ENCODE measurements at regions not wholly inside any gene's neighbourhood (a gene's known extent, or its start where the extent isn't known, plus 50 kb on each side); places are given as distances from the start of the nearest gene placed in this dataset.

GRCh38 chr10:88023676-88024075 lies 160.3 kb downstream of the PTEN start:
- H3K4me3 ChIP-seq: no peak overlapping the region
- H3K27ac ChIP-seq: no peak overlapping the region

DNA sequence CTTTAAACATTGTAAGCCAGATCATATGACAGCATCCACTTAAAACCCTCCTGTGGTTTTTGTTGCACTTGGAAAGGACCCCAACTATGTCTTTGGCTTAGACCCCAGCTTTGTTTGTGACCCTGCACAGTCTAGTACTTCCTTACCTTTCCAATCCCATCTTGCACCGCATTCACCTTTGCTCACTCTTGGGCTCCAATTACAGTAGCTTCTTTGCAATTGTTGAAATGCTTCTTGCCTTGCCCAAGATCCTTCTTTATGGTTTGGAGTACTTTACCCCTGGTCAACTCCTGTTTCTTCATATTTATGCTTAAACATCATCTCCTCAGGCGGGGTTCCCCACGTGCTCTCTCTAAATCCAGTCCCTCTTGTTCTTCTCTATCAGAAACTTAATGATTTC lies 162.6 kb downstream of the PTEN start:
- no peak overlapping the region for H3K4me3 ChIP-seq
- no peak overlapping the region for H3K27ac ChIP-seq

DNA sequence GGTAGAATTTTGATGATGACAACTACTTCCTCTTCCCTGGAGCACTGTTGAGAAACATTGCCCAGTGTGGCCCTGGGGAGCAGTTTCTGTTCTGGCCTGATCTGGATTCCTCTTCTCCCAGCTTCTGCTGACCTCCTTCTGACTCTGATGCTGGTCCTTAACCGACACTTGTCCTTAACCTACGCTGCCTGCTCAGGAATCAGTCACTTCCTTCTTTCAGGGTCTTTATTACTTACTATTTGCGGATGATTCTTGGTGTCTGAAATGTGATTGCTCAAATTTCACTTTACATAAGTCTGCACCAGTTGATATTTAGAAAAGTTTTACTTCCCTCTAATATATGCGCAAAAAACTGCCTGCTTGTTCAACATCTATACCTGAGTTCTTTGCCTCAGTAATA lies 164.1 kb downstream of the PTEN start:
- Histone ChIP-seq H3K27ac (peak overlapping the region in 1 of 21 experiments; percentile 37), H3K4me3 (no peak overlapping the region)

- H3K27ac ChIP-seq: peak overlapping the region in 1 of 21 experiments; percentile 37
- H3K4me3 ChIP-seq: no peak overlapping the region
Measured at GRCh38 chr10:88028072-88028471, 164.6 kb downstream of the PTEN start.

DNA sequence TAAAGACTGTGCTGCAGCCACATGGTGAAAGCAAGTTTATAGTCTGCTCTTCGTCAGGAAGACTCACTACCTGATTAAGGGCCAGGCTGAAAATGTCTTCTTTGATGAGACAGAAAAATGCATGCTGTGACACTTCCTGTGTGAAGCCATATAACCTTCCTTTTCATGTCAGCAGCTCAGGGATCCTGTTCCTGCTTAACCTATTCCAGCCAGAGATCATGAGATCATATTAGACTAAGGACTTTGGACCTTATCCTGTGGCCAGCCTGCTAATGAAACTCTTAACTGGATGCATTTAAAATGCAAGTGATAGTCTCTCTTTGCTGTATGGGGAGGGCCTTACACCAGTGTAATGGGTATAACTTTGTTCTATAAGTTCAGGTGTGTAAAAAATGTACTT lies 165.2 kb downstream of the PTEN start:
- H3K4me3 ChIP-seq: no peak overlapping the region
- H3K27ac ChIP-seq: peak overlapping the region in 1 of 21 experiments; percentile 10

- peak overlapping the region in 1 of 21 experiments; percentile 7 for H3K27ac ChIP-seq
- H3K4me3 ChIP-seq: no peak overlapping the region
Measured at GRCh38 chr10:88032566-88032965, 169.1 kb downstream of the PTEN start.

DNA sequence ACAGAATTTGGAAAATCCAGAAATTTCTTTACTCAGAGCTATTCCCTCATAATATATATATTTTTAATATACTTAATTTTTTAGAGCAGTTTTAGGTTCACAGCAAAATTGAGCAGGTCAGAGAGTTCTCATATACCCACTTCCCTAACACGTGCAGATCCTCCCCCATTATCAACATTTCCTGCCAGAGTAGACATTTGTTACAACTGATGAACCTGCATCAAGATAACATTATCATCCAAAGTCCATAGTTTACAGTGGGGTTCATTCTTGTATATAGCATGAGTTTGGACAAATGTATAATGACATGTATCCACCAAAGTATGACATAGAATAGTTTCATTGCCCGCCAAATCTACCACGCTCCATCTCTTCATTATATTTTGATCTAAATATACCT lies 170.0 kb downstream of the PTEN start:
- no peak overlapping the region for H3K4me3 ChIP-seq
- H3K27ac ChIP-seq: peak overlapping the region in 1 of 21 experiments; percentile 7

GRCh38 chr10:88033793-88034192 lies 170.4 kb downstream of the PTEN start:
- Histone ChIP-seq H3K27ac (no peak overlapping the region), H3K4me3 (no peak overlapping the region)

DNA sequence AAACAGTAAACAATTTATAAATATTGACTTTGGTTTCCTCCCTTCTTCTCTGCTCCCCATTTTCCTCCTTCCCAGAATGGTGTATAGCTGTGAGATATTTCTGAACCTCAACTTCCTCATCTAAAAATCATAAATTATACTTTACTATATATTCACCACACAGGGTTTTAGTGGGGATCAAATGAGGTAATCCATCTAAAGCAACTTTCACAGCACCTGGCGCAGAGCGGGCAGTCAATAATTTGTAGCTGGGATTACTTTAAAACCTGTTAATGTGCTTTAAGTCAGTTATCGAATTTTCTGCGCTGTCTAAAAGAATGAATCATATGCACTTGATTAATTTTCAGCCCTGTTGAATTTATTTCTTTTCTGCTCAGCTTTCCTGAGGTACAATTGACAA lies 172.7 kb downstream of the PTEN start:
- no peak overlapping the region for H3K27ac ChIP-seq

DNA sequence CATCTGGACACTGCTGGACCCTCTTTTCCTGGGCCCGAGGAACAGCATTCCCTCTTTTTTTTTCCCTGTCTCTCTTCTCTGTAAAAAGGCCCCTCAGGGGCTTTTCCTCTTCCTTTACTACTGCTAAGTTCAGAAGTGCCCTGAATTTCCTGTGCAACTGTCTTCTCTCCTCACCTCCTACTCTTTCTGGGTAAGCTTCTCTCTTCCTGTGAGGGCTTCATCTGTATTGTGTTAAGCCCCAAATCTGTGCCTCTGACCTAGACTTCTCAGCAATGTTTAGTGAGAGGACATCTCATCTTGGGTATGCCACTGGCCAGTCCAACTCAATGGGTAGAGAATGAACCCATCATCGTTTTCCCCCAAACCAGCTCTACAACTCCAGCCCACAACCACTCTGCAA lies 174.2 kb downstream of the PTEN start:
- H3K27ac ChIP-seq: no peak overlapping the region
- H3K4me3 ChIP-seq: no peak overlapping the region

More for the DNA sequence above, 172.7 kb downstream of the PTEN start:
- no peak overlapping the region for H3K4me3 ChIP-seq

DNA sequence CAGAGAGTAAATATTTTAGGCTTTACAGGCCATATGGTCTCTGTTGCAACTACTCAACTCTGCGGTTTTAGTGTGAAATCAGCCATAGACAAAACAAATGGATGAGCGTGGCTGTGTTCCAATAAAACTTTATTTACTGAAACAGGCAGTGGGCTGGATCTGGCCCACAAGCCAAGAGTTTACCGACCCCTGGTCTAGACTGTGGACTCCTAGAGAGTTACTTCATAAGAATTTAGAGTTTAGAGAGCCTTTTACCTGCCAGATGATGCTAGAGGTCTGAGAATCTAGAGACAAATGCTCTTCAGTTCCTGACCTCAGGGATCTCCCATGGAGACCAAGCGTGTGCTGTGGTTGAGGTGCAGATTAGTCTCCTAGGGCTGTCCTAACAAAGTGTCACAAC lies 174.8 kb downstream of the PTEN start:
- H3K27ac ChIP-seq: no peak overlapping the region
- no peak overlapping the region for H3K4me3 ChIP-seq

DNA sequence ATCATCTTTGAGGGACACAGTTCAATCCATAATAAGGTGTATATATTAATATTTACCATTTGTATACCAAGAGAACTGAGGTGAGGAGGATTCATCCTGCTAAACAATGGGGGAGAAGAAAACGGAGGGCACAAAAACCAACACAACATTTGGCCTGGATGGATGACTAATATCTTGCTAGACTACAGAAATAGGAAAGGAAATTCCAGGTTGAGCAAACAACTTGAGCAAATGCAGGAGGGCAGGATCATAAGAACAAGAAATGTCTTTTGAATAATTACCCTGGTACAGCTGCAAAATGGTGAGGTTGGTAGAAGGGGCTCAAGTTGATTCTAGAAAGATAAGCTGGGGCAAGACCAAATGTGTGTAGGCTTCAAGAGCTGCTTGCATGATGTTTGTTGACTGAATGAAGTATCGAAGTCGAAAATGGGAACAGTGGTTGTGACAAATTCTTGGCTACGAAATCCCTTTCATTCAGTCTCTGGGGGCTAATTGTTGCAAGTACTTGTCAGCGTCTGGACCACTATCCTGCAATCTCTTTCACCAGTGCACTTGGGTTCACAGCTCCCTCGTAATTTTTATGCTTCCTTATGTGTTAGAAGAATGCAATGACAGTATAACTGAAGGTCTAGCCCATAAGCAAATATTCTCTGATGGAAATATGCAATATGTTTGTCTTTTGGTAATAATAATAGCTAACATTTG lies 176.2 kb downstream of the PTEN start:
- Histone ChIP-seq H3K4me3 (no peak overlapping the region), H3K27ac (no peak overlapping the region)

DNA sequence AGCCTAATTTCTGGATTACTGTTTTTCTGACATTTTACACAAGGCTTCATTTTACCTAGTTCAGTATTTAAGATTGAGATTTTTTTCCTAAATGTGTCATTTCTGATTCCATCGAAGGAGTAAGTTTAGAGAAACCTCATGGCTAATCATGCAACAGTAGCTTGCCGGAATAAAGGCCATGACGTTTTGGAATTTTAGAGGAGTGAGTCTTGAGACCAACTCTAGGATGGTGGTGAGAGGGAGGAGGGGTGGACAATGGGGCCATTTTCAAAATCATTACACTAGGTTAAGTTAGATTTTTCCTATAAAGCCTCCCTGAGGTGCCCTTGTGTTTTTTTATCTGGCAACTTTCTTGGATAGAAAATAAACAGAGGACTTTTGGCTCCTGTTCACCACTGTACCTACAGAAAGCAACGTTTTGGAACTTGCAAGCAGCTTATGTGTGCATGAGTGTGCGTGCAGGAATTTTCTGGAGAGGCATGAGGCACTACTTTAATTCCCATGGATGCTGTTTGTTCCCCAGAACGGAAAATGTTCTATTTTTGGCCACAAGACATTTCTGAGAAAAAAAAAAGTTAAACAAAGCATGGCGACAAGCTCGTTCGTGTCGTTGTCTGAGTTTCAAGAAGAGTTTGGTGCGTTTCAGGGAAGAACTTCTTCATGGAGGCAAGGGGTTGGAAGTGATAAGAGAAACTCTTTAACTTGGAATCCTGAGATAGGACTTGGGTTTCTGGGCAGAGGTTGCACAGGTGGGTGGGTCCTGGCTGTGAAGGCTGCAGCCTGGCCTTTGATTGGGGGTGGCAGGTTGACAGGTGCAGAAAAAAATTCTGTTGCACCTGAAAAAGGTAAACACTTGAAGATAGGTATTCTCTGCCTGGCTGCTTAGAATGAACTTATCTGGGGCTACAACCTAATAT lies 178.1 kb downstream of the PTEN start:
- Histone ChIP-seq H3K27ac (peak overlapping the region in 8 of 21 experiments; percentile 20 to 60 (median 44)), H3K4me3 (no peak overlapping the region)

DNA sequence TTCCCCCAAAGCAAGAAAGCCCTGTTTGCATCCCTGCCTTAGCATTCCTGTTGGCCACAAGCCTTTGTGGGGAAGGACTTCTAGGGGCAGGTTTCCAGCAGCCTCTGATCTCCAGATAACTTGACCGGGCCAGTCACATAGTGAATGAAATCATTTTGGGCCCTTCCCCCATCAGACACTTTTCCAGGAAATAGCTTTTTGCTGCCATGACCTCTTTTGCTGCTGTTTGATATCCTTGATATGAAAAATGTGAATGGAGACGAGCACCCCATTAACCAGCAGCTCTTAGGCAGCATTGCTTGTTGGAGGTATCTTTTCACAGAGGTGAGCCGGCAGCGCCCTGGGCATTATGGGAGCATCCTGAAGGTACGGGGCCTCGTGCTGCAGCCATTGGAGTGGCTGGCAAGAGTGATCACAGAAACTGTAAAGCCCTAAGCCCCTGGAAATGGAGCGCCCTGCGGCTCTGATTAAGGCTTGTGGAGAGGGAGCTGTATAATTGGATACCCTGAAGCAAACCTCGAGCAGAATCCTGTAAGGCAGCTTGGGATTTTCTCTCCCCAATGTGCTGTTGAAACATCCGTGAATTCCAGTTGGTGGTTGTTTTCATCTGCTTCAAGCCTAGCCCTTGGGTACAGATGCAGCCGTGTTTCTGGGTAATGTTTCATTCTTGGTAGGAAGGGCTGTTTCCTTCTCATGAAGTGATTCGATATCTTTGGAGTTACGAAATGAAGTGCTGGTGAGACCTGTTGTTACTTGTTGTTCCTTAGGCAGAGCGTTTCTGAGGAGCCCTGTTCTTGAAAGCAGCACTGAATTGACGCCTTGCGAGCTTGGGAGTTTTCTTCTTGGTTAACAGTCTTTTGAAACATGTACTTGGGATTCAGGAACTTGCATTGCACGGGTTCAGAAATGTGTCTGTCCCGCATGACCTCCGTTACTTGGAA lies 179.0 kb downstream of the PTEN start:
- Histone ChIP-seq H3K4me3 (peak overlapping the region in 1 of 7 experiments; percentile 10), H3K27ac (peak overlapping the region in 14 of 21 experiments; percentile 5 to 60 (median 40))

GRCh38 chr10:88045096-88045495 lies 181.7 kb downstream of the PTEN start:
- Histone ChIP-seq H3K27ac (peak overlapping the region in 7 of 21 experiments; percentile 2 to 63 (median 26)), H3K4me3 (no peak overlapping the region)

DNA sequence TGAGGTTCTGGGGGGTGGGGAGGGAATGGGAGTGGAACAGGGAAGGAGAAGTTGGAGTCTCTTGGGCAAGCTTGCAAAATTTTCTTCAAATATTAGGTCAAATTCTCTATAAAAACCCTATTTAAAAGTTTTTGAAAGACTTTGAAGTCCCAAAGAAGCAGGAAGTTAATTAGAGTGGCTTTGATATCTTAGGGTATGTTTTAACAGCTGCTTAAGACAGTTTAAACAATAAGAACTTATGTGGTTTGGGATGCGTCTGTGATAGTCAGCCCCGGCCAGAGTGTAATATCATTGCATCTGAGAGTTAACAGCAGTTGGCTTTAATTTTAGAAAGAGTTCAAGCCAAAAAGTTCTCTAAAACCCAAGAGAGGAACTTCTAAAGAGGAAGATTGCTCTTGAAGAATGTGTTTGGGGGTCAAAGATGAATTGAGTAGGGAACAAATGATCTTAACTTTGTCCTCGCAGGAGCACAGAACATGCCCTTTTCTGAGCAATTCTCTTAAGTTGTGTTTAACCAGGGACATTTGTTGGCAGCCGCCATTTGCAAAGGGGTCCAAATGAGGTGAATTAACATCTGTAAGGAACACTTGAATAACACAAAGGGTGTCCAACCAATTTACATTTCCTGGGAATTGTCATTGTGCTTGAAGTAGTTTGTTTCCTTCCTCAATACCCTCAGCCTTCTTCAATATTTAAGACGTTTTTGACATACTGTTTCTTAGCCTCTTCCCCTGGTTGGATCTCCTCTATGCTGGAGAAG lies 182.4 kb downstream of the PTEN start:
- Histone ChIP-seq H3K4me3 (no peak overlapping the region), H3K27ac (peak overlapping the region in 7 of 21 experiments; percentile 2 to 63 (median 30))

- no peak overlapping the region for H3K27ac ChIP-seq
- H3K4me3 ChIP-seq: no peak overlapping the region
Measured at GRCh38 chr10:88047579-88047978, 184.2 kb downstream of the PTEN start.

GRCh38 chr10:88048312-88048711 lies 184.9 kb downstream of the PTEN start:
- Histone ChIP-seq H3K27ac (no peak overlapping the region), H3K4me3 (no peak overlapping the region)

DNA sequence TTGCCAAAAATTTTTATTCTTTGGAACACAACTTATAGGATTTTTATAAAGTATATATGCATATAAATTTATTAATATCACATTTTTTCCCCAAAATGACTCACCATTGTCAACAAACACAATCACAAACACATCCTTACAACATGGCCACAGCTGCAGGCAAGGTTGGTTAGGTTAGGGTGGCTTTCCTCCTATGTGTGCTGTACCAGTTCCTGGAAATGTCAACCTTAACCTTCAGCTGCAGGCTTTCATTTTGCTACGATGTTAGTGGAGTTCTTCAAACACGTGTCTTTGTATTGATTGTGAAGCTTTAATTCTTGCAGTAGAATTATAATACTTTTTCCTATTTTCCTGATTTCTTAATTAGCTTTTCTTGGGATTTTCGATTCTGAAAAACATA lies 185.8 kb downstream of the PTEN start:
- no peak overlapping the region for H3K27ac ChIP-seq
- no peak overlapping the region for H3K4me3 ChIP-seq
